GM21737 (cell line): ENCODE measurements at regions not wholly inside any gene's neighbourhood (a gene's known extent, or its start where the extent isn't known, plus 50 kb on each side); places are given as distances from the start of the nearest gene placed in this dataset.

Experiments used
- ATAC-seq: cut with Tn5 transposase; IDR thresholded peaks from one replicate; pipeline ENCODE4 v1.9.1; 2021; ENCODE audit warnings: mild to moderate bottlenecking, moderate library complexity; ENCODE audit not compliant: unreplicated experiment

DNA sequence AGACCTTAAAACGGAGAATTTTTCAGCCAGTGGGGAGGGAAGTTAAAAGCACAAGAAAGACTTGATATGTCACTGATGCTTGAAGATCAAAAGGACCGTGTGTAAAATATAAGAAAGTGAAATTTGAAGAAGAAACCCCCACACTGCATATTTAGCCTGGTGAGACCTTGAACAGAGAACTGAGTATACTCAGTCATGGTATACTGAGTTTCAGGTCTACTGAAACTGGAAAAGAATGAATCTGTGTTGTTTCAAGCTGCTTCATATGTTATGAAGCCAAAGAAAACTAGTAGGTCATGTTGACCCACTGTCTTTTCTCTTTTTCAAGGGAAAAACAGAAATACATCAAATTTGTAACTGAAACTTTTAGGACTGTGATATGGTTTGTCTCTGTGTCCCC lies 443.8 kb upstream of the GJE1 start:
- ATAC-seq, result peak; percentile 82

GRCh38 chr6:141685416-141685815 lies 447.3 kb upstream of the GJE1 start:
- ATAC-seq, result no peak

GRCh38 chr6:141682391-141682790 lies 450.3 kb upstream of the GJE1 start:
- ATAC-seq, result no peak

DNA sequence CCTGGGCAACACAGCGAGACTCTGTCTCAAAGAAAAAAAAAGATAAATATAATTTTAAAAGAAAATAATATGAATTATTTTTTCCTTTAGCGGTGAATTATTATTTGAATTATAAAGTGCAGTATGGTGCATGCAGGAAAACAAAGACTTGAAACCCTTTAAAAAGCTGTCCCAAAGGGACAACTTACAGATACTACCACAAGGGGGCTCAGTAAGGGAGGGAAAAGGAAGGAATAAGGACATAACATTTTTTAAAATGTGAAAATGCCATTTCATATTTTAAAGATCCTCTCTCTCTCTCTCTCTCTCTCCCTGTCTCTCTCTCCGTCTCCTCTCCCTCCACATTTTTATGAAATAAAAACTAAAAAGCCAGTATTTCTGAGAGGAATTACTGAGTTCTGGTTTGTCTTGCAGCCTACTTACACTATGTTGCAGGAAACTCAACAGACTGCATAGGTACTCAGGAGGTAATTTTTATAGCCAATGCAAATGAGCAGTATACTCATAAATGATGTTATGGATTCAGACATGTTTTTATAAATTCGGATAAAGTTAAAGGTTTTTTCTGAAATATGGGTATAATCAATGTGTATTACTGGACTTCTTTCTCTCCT lies 455.0 kb upstream of the GJE1 start:
- no peak for ATAC-seq

- ATAC-seq, result no peak
Observed at GRCh38 chr6:141675957-141676356, 456.8 kb upstream of the GJE1 start.

GRCh38 chr6:141669141-141669540 lies 463.6 kb upstream of the GJE1 start:
- no peak for ATAC-seq

- ATAC-seq, result no peak
Observed at GRCh38 chr6:141667580-141668309, 465.0 kb upstream of the GJE1 start.

- no peak for ATAC-seq
Observed at GRCh38 chr6:141666187-141666586, 466.5 kb upstream of the GJE1 start.

GRCh38 chr6:141664744-141665143 lies 468.0 kb upstream of the GJE1 start:
- ATAC-seq, result no peak

DNA sequence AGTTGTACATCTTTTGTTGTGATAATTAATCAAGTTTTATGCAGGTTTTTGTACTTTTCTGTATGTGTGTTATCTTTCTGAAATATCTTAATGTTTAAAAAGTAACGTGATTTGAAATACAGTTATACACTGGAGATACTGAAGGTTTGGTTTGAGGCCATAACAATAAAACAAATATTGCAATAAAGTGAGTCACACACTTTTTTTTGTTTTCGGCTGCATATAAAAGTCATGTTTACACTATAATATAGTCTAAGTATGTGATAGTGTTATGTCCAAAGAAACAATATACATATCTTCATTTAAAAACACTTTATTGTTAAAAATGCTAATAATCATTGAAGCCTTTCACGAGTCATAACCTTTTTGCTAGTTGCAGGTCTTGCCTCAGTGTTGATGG lies 473.1 kb upstream of the GJE1 start:
- ATAC-seq, result no peak

DNA sequence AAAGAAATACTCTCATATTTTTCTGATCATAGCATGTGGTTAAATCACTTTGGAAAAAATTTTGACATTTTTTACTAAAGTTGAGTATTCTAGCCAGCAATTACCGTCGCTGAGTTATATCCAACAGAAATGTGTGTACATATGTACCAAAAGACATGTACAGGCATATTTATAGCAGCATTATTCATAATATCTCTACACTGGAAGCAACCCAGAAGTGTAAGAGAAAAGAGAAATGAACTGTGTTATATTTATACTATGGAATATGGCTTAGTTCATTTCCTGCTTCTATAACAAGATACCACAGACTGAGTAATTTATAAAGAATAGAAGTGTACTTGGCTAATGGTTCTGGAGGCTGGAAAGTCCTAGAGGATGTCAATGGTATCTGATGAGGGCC lies 474.0 kb upstream of the GJE1 start:
- ATAC-seq, result no peak

DNA sequence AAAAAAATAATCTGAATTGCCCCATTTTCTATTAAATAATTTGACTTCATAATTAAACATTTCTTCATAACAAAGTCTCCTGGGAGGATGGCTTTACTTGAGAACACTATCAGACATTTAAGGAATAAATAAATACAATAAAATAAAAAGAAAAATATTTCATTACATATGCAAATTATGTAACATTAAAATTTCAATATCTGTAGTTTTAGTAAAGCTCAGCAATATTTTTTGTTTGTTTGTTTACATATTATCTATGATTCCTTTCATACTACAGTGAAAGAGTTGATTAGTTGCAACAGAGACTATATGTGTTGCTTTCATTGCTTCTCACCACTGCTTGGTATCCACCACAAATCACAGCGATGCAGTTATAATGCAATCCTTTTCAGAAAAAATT lies 474.9 kb upstream of the GJE1 start:
- ATAC-seq, result no peak

DNA sequence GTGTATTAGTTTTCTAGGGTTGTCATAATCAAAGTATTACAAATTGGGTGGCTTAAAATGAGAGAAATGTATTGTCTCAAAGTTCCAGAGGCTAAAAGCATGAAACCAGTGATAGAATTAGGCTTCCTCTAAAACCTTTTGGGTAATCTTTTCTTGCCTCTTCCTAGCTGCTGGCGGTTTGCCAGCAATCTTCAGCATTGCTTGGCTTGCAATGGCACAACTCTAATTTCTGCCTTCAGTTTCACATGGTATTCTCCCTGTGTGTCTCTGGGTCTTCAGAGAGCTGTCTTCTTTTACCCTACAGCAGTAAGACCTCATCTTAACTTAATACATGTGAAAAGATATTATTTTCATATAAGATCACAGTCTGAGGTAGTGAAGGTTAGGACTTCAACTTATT lies 479.1 kb upstream of the GJE1 start:
- ATAC-seq, result no peak

GRCh38 chr6:141641951-141642350 lies 490.8 kb upstream of the GJE1 start:
- ATAC-seq, result no peak

DNA sequence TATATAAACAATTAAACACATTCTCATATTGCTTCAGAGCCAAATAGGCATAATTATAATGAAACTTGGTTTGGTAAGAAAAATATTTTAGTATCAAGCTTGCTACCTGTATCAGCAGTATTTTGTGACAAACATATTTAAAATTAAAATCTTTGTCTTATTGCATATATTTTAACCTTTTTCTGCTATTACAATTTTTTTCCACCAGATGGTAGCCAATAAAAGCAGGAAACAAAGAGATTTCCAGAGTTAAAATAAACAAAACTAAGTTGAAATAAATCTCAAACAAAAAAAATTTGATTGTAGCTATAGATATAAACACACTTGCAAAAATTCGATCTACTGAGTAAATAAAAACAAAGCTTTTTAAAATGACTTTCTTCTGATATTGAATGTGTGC lies 491.3 kb upstream of the GJE1 start:
- no peak for ATAC-seq

GRCh38 chr6:141635621-141636020 lies 497.1 kb upstream of the GJE1 start:
- ATAC-seq, result no peak

DNA sequence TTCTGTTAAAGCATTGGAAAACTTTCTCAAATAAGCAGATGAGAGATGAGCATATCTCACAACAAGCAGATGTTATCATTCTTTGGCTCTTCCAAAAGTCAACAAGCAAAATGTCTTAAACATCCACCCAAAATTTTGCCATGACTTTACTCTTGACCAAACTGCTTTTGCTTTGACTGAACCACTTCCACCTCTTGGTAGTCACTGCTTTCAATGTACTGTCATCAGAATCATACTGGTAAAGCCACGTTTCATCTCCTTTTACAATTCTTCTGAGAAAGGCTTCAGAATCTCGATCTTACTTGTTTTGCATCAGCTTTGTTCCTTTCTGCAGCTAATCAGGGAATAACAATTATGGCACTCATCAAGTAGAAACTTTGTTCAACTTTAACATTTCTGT lies 498.5 kb upstream of the GJE1 start:
- ATAC-seq, result no peak

- no peak for ATAC-seq
Observed at GRCh38 chr6:141624301-141624700, 508.4 kb upstream of the GJE1 start.

DNA sequence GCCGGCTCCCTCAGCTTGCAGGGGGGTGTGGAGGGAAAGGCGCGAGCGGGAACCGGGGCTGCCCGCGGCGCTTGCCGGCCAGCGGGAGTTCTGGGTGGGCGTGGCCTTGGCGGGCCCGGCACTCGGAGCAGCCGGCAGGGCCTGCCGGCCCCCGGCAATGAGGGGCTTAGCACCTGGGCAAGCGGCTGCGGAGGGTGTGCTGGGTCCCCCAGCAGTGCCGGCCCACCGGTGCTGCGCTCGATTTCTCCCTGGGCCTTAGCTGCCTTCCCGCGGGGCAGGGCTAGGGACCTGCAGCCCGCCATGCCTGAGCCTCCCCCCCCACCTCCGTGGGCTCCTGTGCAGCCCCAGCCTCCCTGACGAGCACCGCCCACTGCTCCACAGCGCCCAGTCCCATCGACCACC lies 514.5 kb upstream of the GJE1 start:
- no peak for ATAC-seq

- ATAC-seq, result no peak
Observed at GRCh38 chr6:141610741-141611140, 522.0 kb upstream of the GJE1 start.

DNA sequence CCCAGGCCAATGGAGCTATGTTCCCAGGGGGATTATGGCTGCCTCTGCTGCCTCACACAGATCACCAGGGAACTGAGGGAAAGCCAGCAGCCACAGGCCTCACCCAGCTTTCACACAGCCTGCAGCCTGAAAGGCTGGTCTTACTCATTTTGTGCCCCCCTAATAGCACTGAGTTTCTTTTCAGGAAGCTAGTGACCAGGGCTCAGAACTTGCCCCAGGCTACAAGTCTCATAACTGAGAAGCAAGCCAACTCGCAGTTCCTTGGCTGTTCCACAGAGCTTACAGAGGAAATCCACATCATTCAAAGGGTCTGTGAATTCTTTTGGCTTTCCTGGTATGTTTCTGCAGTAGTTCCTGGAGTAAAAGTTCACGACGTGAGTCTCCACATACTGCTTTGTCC lies 524.8 kb upstream of the GJE1 start:
- no peak for ATAC-seq

DNA sequence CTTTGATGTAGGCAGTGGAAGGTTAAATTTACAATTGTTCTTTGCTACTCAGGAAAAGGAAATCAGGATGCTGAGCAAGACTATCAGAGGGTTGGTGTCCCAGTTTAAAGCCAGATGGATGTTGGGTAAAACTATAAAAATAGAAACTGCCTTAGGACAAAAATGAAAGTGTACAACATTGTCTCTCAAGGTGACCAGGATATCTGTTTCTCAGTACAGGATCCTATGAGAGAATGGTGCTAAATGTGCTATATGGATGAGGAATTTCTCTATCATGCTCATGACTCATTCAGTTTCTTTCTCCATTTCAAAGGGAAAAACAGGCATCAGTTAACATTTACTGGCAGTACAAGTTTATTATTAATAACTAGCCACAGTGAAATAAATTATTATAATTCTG lies 534.2 kb upstream of the GJE1 start:
- no peak for ATAC-seq

DNA sequence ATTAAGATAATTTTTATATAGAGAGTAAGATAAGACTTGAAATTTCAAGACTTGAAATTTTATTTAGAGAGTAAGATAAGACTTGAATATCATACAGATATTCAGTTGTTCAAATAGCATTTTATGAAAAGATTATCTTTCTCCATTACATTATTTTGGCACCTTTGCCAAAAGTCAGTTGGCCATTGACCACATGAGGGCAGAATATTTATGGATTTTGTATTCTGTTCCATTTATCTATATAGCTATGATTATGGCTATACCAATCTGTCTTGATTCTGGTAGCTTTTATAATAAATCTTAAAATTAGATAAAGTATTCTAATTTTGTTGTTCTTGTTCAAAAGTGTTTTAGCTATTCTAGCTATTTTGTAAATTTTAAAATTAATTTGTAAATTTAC lies 537.9 kb upstream of the GJE1 start:
- no peak for ATAC-seq
